22Rv1 (cell line): ENCODE measurements at regions not wholly inside any gene's neighbourhood (a gene's known extent, or its start where the extent isn't known, plus 50 kb on each side); places are given as distances from the start of the nearest gene placed in this dataset.

Experiments used
- ZFX ChIP-seq: fragments of 450-650 bp; IDR thresholded peaks from 2 replicates; pipeline ENCODE4 v1.6.1; 2017; ENCODE audit warnings: antibody characterized with exemption, borderline replicate concordance
- TF ChIP-seq, protein P1 (sequence below): fragments of 450-650 bp; IDR thresholded peaks from 2 replicates; pipeline ENCODE4 v1.5.1; 2017; ENCODE audit warnings: mild to moderate bottlenecking

DNA sequence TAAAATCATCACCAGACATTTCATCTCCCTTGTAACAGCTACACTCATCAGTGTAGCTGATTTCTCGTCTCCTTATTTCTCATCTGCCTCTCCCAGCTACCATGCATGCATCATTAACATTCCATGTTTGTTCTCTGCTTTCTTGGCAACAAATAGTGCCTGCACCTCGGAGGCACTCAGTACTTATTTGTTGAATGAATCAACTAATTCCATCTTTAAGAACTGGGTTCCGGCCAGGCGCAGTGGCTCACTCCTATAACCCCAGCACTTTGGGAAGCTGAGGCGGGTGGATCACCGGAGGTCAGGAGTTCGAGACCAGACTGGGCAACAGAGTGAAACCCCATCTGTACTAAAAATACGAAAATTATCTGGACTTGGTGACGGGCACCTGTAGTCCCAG lies 63.9 kb upstream of the GTF3A start:
- TF ChIP-seq, protein P1, sequence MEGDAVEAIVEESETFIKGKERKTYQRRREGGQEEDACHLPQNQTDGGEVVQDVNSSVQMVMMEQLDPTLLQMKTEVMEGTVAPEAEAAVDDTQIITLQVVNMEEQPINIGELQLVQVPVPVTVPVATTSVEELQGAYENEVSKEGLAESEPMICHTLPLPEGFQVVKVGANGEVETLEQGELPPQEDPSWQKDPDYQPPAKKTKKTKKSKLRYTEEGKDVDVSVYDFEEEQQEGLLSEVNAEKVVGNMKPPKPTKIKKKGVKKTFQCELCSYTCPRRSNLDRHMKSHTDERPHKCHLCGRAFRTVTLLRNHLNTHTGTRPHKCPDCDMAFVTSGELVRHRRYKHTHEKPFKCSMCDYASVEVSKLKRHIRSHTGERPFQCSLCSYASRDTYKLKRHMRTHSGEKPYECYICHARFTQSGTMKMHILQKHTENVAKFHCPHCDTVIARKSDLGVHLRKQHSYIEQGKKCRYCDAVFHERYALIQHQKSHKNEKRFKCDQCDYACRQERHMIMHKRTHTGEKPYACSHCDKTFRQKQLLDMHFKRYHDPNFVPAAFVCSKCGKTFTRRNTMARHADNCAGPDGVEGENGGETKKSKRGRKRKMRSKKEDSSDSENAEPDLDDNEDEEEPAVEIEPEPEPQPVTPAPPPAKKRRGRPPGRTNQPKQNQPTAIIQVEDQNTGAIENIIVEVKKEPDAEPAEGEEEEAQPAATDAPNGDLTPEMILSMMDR: no peak
- TF ChIP-seq ZFX: no peak
